Astrocyte (in vitro differentiated cells and primary cell): ENCODE measurements at regions not wholly inside any gene's neighbourhood (a gene's known extent, or its start where the extent isn't known, plus 50 kb on each side); places are given as distances from the start of the nearest gene placed in this dataset.

Experiments used
- CTCF ChIP-seq: IDR thresholded peaks from 2 replicates; pipeline ENCODE4 v1.5.1; 2011; ENCODE audit warnings: low read depth, mild to moderate bottlenecking, inconsistent platforms, low read length, moderate library complexity; ENCODE audit not compliant: insufficient read depth
- EZH2 ChIP-seq: IDR thresholded peaks from 2 replicates; pipeline ENCODE4 v1.6.1; 2012; ENCODE audit warnings: mild to moderate bottlenecking, low read length, inconsistent platforms; ENCODE audit not compliant: insufficient read depth

GRCh38 chr6:45772051-45772450, 243.6 kb downstream of the CLIC5 start:
- no peak for TF ChIP-seq CTCF
- TF ChIP-seq EZH2: no peak
